Heart right ventricle (tissue), 16 donors: ENCODE measurements at regions not wholly inside any gene's neighbourhood (a gene's known extent, or its start where the extent isn't known, plus 50 kb on each side); places are given as distances from the start of the nearest gene placed in this dataset.
"Not testable (repeated sequence)": the region's sequence is repeated elsewhere in the genome, so short reads cannot be mapped to it uniquely, and the experiment has no call there.

Source experiments
- ATAC-seq, 8 donors: fragments of 200-7000 bp; cut with Tn5 transposase; one replicate each; pipeline ENCODE4 v1.9.1; 2020; ENCODE audit warnings: mild to moderate bottlenecking in 8 of 8, moderate library complexity in 8 of 8, moderate number of reproducible peaks in 1 of 8
- DNase-seq, 2 donors: peaks; one replicate each; pipeline ENCODE4 v3.0.0-alpha.2; 2020
- H3K27ac ChIP-seq, 10 donors: fragments of 200-600 bp; sonication (generic) in 2 of 10; one replicate each; pipeline versions ENCODE4 v1.5.0 to v1.8.0; 2020 to 2022; ENCODE audit warnings: mild to moderate bottlenecking in 3 of 10
- H3K27me3 ChIP-seq, 7 donors: fragments of 200-600 bp; one replicate each; pipeline ENCODE4 v1.8.0; 2021 to 2022; ENCODE audit warnings: mild to moderate bottlenecking in 2 of 7
- H3K36me3 ChIP-seq, 9 donors: fragments of 200-600 bp; sonication (generic) in 1 of 9; one replicate each; pipeline versions ENCODE4 v1.5.0 to v1.8.0; 2020 to 2022; ENCODE audit warnings: mild to moderate bottlenecking in 2 of 9
- H3K4me1 ChIP-seq, 9 donors: fragments of 200-600 bp; sonication (generic) in 1 of 9; one replicate each; pipeline versions ENCODE4 v1.5.0 to v1.8.0; 2020 to 2022; ENCODE audit warnings: mild to moderate bottlenecking in 4 of 9
- H3K4me3 ChIP-seq, 10 donors: fragments of 200-600 bp; sonication (generic) in 2 of 10; one replicate each; pipeline versions ENCODE4 v1.5.0 to v1.8.0; 2020 to 2022; ENCODE audit warnings: mild to moderate bottlenecking in 7 of 10, moderate library complexity in 2 of 10
- H3K9me3 ChIP-seq, 11 donors: fragments of 200-600 bp in 10 of 11; sonication (generic) in 2 of 11; one replicate each; pipeline versions ENCODE4 v1.5.0 to v1.8.0; 2013 to 2022; ENCODE audit warnings: mild to moderate bottlenecking in 2 of 11, control low read depth in 1 of 11, moderate library complexity in 1 of 11
- WGBS, 2 donors: extraction: QIAGEN DNeasy Blood & Tissue Kit; methylation state at CpG; one replicate each; pipeline ENCODE4 v1.1.7; 2013; ENCODE audit warnings: inconsistent platforms in 1 of 2; 5-methylcytosine and 5-hydroxymethylcytosine counted together
- intact Hi-C, 10 donors: fragments of 100-400 bp; cut with DNase I; formaldehyde crosslinking; loops; one replicate each; pipeline versions ENCODE4 v1.11.1 to v1.14.2; 2022
- microRNA-seq, 2 donors: library from miRNA; unstranded; fragments of <30 nt; microRNA quantifications; one replicate each; pipeline ENCODE4 v1.2.0, GENCODE V29; 2021
- donor health status: Arrhythmogenic right ventricular cardiomyopathy.
- donor health status: ischemic (EF 13 %, LVEDD 7.1; RV severe dilation, severe dysfunction).
- donor health status: healthy with polysubstance abuse.
- donor health status: DM: no; HTN: yes; CAD: no.
- donor health status: DM: no; HTN: no; CAD: no.
- donor health status: ischemic (EF 25% LVEDD 6.9; RV normal size, moderate dysfunction).
- donor health status: ischemic (EF 25% LVEDD 5.7; RV mildly dilated, moderate dysfunction).
- donor health status: healthy.
- donor health status: DM: yes; HTN: yes; CAD: no.
- donor health status: Ischemic cardiomyopathy.
- donor health status: ischemic (EF 35%, LVEDD 5.7; RV mildly dilated, moderate dysfunction).
- donor health status: nonischemic (EF 11% LVEDD 7.7; RV severe dilation, severe dysfunction).
- donor health status: DM: yes; HTN: yes; CAD: no.
- donor health status: PGD.
- donor health status: ischemic (EF 29% LVEDD 5.4; RV normal size, mild dysfunction).
- donor health status: nonischemic (EF 23%, LVEDD 6.1; RV moderate dilation, normal function).

- H3K4me3 ChIP-seq, DNase-seq, intact Hi-C loops, H3K4me1 ChIP-seq, H3K27ac ChIP-seq, ATAC-seq, H3K27me3 ChIP-seq, H3K36me3 ChIP-seq, H3K9me3 ChIP-seq: not testable (repeated sequence)
- 0% methylated on average over 1 of the region's 2 CpGs; no CpG with 5 or more reads in 1 of the 2 donors for WGBS, 2 donors
These were observed 93.2 kb upstream of the POTEB2 start for GRCh38 chr15:20959299-20959698.

DNA sequence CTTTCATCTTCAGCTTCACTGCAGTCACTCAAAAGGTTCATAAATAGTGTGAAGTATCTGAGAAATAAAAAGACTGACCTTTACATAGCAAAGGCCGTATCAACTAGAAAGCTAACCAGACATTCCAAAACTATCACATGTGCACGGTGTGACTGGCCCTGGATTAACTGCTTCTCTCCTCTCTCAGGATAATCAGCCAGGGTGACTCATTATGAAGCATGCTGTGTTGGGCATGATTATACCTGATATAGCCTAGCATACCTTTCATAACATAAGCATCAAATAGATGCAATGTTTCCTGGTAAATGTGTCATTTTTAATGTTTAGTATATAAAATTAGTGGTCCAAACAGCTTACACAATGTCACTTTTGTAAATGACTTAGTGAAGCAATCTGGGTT is 63.2 kb upstream of the POTEB2 start:
- no CpG with 5 or more reads among the region's 2 CpGs for WGBS, 2 donors
- peak in 1 of 8 donors; percentile 64 for ATAC-seq

More for the DNA sequence above, 63.2 kb upstream of the POTEB2 start:
- H3K27ac ChIP-seq, DNase-seq, intact Hi-C loops, H3K9me3 ChIP-seq, H3K4me3 ChIP-seq, H3K4me1 ChIP-seq, H3K36me3 ChIP-seq, H3K27me3 ChIP-seq: not testable (repeated sequence)

Small RNA genes lying in the stretch of these regions (microRNA-seq; reads per million reads assigned to microRNA genes)
- gene MIR5701-1 = 0 reads per million in 2 donors
